ENCODE measurements at regions not wholly inside any gene's neighbourhood (a gene's known extent, or its start where the extent isn't known, plus 50 kb on each side); places are given as distances from the start of the nearest gene placed in this dataset.

GRCh38 chr2:103991591-103991990 lies 862.3 kb upstream of the POU3F3 start (continued):
- no peak for TF ChIP-seq CEBPZ (IDR thresholded peaks at IDR 0.05; ENCODE audit: low read length)
- no peak for TF ChIP-seq ZNF367 (CRISPR knock-in tag; IDR thresholded peaks at IDR 0.05; ENCODE audit: borderline replicate concordance)
- TF ChIP-seq ZBTB3 (CRISPR knock-in tag; IDR thresholded peaks at IDR 0.05; ENCODE audit: borderline replicate concordance, low read depth) = no peak
- no peak for TF ChIP-seq CHD4 (IDR thresholded peaks at IDR 0.05; ENCODE audit: borderline replicate concordance, low read length)
- no peak for TF ChIP-seq PRPF4 (IDR thresholded peaks at IDR 0.05; ENCODE audit: low read depth, low read length, poor library complexity, severe bottlenecking)

DNA sequence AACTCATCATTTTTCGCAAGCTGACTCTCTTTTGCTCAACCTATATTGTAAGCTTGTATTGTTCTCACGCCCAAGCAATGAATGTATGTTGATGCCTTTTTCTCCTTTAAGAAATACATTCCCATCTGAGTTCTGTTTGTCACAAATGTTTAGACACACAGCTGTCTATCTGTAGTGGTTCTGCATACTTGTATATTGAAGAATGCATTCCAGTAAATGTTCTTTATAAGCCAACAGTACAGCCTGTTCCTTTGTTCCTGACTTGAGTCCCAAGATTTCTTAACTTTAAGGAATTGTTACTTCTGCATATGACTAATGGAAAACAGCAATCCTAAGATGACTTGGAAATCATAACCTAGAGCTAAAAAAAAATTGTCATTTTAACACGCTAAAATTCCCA lies 849.1 kb upstream of the POU3F3 start:
- BruUV-seq (replicated peaks) = no TSS peak
- no peak overlapping the region for H3K9ac ChIP-seq (ENCODE audit: insufficient read depth, low read depth, low read length)
- no peaks in the 10 kb centered on the region for H3K9me3 ChIP-seq (ENCODE audit: low read length)
- ATAC-seq = no peak
- POLR2A ChIA-PET = no interaction called here
- no peak overlapping the region for H3K27ac ChIP-seq (ENCODE audit: extremely low read length, insufficient read depth, low read length)
- H3K36me3 ChIP-seq (replicated peaks in 1 of 2; ENCODE audit: control insufficient read depth in 1 of 2, insufficient read depth in 2 of 2, low read length in 2 of 2) = no peaks in the 10 kb centered on the region
- CTCF ChIA-PET (ENCODE audit: low intra/inter-chr PET ratio, low total read pairs) = no interaction called here
- 12% methylated on average over 3 of the region's 3 CpGs for WGBS (ENCODE audit: low lambda C conversion rate)
- H3K79me2 ChIP-seq (ENCODE audit: insufficient read depth, low read length) = no peaks in the 10 kb centered on the region
- H3K27me3 ChIP-seq (ENCODE audit: control insufficient read depth in 1 of 2, insufficient read depth in 2 of 2, low read length in 2 of 2) = no peaks in the 10 kb centered on the region
- no peaks in the 10 kb centered on the region for H3K4me1 ChIP-seq (ENCODE audit: insufficient read depth, low read length)
- no peaks in the 10 kb centered on the region for H4K20me1 ChIP-seq (ENCODE audit: insufficient read depth, low read length)
- TF ChIP-seq TAF15 (IDR thresholded peaks at IDR 0.05; ENCODE audit: low read depth, low read length, poor library complexity, severe bottlenecking) (no peak), TMF1 (CRISPR knock-in tag; IDR thresholded peaks at IDR 0.05; ENCODE audit: low read depth) (no peak), RELA (CRISPR knock-in tag; IDR thresholded peaks at IDR 0.05) (no peak)
- TF ChIP-seq, protein P1, sequence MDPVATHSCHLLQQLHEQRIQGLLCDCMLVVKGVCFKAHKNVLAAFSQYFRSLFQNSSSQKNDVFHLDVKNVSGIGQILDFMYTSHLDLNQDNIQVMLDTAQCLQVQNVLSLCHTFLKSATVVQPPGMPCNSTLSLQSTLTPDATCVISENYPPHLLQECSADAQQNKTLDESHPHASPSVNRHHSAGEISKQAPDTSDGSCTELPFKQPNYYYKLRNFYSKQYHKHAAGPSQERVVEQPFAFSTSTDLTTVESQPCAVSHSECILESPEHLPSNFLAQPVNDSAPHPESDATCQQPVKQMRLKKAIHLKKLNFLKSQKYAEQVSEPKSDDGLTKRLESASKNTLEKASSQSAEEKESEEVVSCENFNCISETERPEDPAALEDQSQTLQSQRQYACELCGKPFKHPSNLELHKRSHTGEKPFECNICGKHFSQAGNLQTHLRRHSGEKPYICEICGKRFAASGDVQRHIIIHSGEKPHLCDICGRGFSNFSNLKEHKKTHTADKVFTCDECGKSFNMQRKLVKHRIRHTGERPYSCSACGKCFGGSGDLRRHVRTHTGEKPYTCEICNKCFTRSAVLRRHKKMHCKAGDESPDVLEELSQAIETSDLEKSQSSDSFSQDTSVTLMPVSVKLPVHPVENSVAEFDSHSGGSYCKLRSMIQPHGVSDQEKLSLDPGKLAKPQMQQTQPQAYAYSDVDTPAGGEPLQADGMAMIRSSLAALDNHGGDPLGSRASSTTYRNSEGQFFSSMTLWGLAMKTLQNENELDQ (CRISPR knock-in tag; IDR thresholded peaks at IDR 0.05; ENCODE audit: borderline replicate concordance) = no peak
- H2AFZ ChIP-seq (ENCODE audit: low read length) = no peak overlapping the region
- H3K4me2 ChIP-seq (ENCODE audit: low read depth, low read length) = no peak overlapping the region
- FAIRE-seq = no peak
- intact Hi-C loops (cut with micrococcal nuclease; ENCODE audit: unreplicated experiment) = no loop called here
- no peak overlapping the region for H3K4me3 ChIP-seq (replicated peaks in 1 of 3; ENCODE audit: insufficient read depth in 1 of 3, low read depth in 2 of 3, low read length in 3 of 3)
- no peak for DNase-seq (ENCODE audit: low spot score)
- in situ Hi-C loops (cut with HindIII; ENCODE audit: extremely low pct_ligation_motif_present, low pct_unique_long_range_greater_than_20kb) = no loop called here

Measured in HepG2 (cell line).